Fibroblast of pulmonary artery (primary cell): ENCODE measurements at regions not wholly inside any gene's neighbourhood (a gene's known extent, or its start where the extent isn't known, plus 50 kb on each side); places are given as distances from the start of the nearest gene placed in this dataset.

Experiments
- DNase-seq: peaks from one replicate; pipeline ENCODE4 v3.0.0-alpha.2; 2010; ENCODE audit warnings: low read depth
- H3K4me3 ChIP-seq: replicated peaks from 2 replicates; pipeline ENCODE4 v1.5.1; 2011; ENCODE audit warnings: low read depth, mild to moderate bottlenecking, control low read depth, low read length, moderate library complexity
- TF ChIP-seq, protein P1 (sequence below): IDR thresholded peaks from 2 replicates; pipeline ENCODE4 v1.5.1; 2011; ENCODE audit warnings: mild to moderate bottlenecking, control low read depth, low read length, inconsistent platforms; ENCODE audit errors: missing control alignments

DNA sequence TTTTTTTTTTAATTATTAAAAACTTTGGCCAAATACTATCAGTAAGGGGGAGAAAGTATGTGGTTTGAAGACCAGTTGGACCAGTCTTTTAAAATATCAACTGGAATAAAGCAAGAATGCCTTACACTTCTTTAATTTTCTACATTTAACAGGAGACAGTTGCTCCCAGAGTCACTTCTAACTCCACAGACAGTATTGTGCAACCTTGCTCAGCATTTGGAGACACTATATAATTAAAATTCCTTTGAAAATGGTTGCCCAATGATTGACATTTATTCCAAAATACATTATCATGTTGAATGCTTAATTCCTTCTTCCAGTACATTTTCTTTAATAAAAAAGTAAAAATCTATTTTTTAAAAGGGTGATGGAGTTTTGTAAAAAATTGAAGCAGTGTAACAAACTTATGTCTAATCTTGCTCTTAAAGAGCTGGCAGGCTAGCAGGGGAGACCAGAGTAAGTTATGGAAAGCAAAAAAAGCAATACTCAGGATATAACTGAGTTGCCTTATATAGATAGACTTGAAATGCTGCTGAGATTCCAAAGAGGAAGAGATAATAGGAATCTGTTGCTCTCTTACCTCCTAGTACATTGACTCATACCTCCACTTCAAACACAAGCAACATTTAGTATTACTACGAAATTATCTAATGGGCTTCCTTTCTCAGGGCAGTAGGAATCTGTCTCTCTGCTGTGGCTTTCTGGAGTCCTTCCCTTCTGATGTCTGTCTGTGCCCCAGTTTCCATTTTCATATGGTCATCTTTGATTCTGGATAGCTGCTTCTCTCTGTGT, 69.7 kb upstream of the RGL1 start:
- peak; percentile 46 for DNase-seq
- TF ChIP-seq, protein P1, sequence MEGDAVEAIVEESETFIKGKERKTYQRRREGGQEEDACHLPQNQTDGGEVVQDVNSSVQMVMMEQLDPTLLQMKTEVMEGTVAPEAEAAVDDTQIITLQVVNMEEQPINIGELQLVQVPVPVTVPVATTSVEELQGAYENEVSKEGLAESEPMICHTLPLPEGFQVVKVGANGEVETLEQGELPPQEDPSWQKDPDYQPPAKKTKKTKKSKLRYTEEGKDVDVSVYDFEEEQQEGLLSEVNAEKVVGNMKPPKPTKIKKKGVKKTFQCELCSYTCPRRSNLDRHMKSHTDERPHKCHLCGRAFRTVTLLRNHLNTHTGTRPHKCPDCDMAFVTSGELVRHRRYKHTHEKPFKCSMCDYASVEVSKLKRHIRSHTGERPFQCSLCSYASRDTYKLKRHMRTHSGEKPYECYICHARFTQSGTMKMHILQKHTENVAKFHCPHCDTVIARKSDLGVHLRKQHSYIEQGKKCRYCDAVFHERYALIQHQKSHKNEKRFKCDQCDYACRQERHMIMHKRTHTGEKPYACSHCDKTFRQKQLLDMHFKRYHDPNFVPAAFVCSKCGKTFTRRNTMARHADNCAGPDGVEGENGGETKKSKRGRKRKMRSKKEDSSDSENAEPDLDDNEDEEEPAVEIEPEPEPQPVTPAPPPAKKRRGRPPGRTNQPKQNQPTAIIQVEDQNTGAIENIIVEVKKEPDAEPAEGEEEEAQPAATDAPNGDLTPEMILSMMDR: no peak
- peak overlapping the region; percentile 12 for H3K4me3 ChIP-seq

DNA sequence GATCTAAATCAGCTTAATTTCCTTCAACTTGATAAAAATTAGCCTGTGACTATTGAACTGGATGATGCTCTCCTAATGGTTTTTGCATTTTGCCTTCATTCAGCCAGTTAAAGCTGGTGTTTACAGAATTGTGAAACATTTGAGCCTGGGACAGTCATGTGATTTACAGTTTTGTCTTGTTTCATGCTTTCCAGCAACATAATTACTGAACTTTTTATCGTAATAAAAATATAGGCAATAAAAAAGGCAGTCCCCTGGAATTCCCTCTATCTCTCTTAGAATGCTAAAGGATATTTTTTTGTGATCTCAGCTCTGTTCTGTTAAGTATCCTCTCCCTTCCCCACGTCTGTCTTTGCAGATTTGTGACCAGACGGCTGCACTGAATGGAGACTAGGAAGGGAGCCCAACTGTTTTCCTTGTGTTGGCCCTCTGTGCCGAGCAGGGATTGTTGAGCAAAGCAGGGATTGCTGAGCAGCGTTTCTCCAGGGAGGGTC, 70.3 kb upstream of the RGL1 start:
- H3K4me3 ChIP-seq: peak overlapping the region; percentile 12
- TF ChIP-seq, protein P1: no peak
- peak; percentile 77 for DNase-seq

DNA sequence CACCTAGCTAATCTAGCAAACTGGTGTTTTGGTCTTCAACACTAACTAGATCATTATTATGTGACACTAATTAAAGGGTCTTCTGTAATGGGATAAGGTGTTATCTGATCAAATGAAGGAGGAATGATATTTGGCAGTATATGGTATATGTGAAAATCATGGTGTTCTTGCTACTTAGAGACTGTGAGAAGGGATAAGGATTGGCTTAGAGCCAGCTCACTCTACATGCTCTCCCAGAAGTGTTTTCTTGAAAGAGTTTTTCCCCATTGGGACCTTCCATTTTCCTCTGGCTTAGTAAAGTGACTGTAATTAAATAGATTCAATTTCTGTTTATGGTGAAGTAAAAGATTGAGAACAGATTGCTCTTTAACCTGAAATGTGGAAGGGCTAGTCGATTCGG, 71.2 kb upstream of the RGL1 start:
- DNase-seq: peak; percentile 44
- TF ChIP-seq, protein P1: no peak
- no peak overlapping the region for H3K4me3 ChIP-seq

DNA sequence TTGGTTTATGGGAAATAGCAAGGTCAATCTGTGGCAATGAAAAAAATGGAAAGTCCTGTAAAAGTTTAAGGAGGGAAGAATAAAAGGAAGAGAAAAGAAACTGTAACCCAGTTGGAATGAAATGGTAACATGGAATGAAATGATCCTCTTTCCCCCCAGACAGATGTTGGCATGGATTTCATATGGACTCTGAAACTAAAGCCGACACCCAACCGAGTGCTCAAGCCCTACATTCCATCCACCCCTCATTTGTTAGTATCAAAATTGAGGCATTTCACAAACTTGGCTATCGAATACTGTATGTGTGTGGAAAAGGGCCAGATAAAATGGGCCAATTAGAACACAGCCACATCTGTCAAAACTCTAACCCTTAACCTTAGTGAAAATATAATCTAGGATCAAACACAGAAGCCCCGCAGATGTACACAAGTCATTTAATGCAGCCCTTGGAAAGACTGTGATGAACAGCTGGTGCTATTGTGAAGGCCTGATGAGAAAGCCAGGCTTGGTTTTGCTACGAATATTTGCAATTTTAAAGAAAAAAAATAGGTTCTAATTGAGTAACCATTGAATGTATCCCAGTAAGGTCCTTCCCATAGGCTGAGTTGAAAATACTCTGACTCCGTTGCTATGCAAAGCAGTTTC, 72.6 kb upstream of the RGL1 start:
- DNase-seq: no peak
- no peak overlapping the region for H3K4me3 ChIP-seq
- TF ChIP-seq, protein P1: no peak

DNA sequence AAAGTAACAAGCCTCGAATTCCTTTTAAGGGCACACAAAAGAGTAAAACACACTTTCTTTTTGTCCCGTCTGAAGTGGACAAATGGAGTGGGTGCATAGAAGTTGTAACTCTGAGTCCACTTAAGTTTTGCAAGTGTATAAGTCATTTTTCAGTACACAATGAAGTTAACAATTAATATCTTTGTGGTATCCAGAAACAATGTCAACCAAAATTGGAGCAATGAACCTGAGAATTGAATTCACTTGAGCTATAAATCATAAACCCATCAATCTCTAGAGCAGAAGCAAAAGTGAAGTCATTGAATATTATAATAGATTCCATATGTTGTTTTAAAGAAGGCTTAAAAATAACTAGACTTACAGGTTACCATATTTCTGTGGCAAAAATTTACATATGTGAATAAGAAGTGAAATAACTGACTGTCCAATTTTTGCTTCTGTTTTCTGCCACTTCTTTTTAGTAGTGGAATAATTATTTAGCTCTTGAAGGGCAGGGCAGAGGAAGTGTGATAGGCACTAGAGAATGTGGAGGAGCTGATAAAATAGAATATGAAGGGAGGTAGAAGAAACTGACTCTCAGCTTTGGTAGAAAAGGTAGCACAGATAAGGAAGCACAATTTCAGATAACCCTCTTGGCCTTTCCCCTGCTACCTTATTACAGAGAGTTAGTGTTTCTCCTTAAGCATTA, 73.9 kb upstream of the RGL1 start:
- no peak overlapping the region for H3K4me3 ChIP-seq
- TF ChIP-seq, protein P1: no peak
- no peak for DNase-seq

DNA sequence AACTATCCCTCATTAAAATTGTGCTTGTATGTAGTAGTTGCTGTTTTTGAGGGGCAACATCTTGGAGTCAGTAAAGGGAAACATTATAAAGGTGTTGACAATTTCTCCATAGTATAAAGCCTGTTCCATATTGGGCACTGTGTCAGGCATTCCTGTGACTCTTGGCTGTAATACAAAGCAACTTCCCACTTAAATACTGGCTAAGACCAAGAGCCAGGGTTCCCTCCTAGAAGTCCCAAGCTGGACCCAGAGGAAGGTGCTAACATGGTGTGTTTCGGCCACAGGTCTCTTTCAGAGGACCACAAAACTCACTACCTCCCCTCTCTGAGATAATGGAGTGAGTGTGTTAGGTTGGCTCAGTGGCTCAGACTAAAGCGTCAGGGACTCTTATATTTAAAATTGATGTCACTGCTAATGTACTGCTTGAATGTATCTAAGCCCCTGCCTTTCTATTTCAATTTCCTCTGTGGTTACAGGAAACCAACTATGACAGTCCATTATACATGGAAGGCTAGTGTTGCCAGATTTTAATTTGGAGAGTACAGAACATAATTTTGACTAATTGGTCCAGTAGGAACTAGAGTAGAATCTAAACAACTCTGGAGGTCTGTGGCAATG, 74.7 kb upstream of the RGL1 start:
- no peak for DNase-seq
- TF ChIP-seq, protein P1: no peak
- no peak overlapping the region for H3K4me3 ChIP-seq
